Smooth muscle cell (in vitro differentiated cells): ENCODE measurements at regions not wholly inside any gene's neighbourhood (a gene's known extent, or its start where the extent isn't known, plus 50 kb on each side); places are given as distances from the start of the nearest gene placed in this dataset. TPM values are rescaled to one million over a fixed set of nuclear protein-coding genes. Genes with fewer than 3 reads are reported as not detected.

Experiments used
- microRNA counts: library from miRNA; unstranded; fragments of <30 nt; microRNA quantifications from one replicate; lab custom pipeline; 2016
- microRNA-seq: library from miRNA; unstranded; fragments of <30 nt; microRNA quantifications from one replicate; pipeline ENCODE4, GENCODE V29; 2016; ENCODE audit warnings: borderline number of aligned reads
- small RNA-seq: library from RNA; depleted of rRNA; stranded (forward); fragments of <200 nt; gene quantifications from one replicate; pipeline ENCODE3, GENCODE V24; 2014

MicroRNA genes in the stretch of these regions (microRNA counts, 767-probe panel; counts per million panel counts)
- microRNA hsa-miR-1268a (lab: Ali Mortazavi, UCI): 183 counts per million

Small RNAs in the stretch of these regions (microRNA-seq; reads per million reads assigned to microRNA genes)
- gene MIR1268A: not detected

Small RNAs in the stretch of these regions (small RNA-seq; reads per million reads assigned to genes)
- gene MIR1268A: not detected
